ENCODE measurements at regions not wholly inside any gene's neighbourhood (a gene's known extent, or its start where the extent isn't known, plus 50 kb on each side); places are given as distances from the start of the nearest gene placed in this dataset.

GRCh38 chr2:147547440-147547839 is 297.4 kb upstream of the ACVR2A start:
- H3K4me1 Mint-ChIP-seq (ENCODE audit: low read depth) = no peaks in the 10 kb centered on the region
- no peak overlapping the region for H3K27ac ChIP-seq (ENCODE audit: low read depth in 1 of 2, low read length in 2 of 2)

GRCh38 chr2:147546109-147546508 is 298.7 kb upstream of the ACVR2A start:
- TF ChIP-seq CTCF (IDR thresholded peaks at IDR 0.05) = no peak
- Histone ChIP-seq H3K4me1 (ENCODE audit: insufficient read depth, low read length) (no peaks in the 10 kb centered on the region), H3K9me3 (ENCODE audit: control insufficient read depth in 1 of 2, insufficient read depth in 1 of 2, low read length in 2 of 2) (peaks cover 0 to 4% of the 10 kb centered on the region in 2 experiments), H3K4me3 (ENCODE audit: low read length) (no peak overlapping the region), H3K36me3 (ENCODE audit: insufficient read depth, low read length) (no peaks in the 10 kb centered on the region), H3K27me3 (ENCODE audit: control insufficient read depth in 1 of 2, insufficient read depth in 2 of 2, low read length in 2 of 2) (no peaks in the 10 kb centered on the region), H3K27ac (ENCODE audit: low read depth in 1 of 2, low read length in 2 of 2) (no peak overlapping the region)
- Mint-ChIP-seq H3K27me3 (no peaks in the 10 kb centered on the region), H3K36me3 (ENCODE audit: low read depth) (no peaks in the 10 kb centered on the region), H3K4me1 (ENCODE audit: low read depth) (no peaks in the 10 kb centered on the region), H3K4me3 (no peak overlapping the region), H3K27ac (no peak overlapping the region), H3K9me3 (peaks cover 3% of the 10 kb centered on the region)
- ChIA-PET POLR2A (no interaction called here), CTCF (no interaction called here)
- DNase-seq = no peak
- intact Hi-C loops (cut with DNase I, micrococcal nuclease) = no loop called here
- no peak for ATAC-seq (ENCODE audit: poor library complexity)

More at GRCh38 chr2:147547440-147547839, 297.4 kb upstream of the ACVR2A start:
- no peaks in the 10 kb centered on the region for H3K36me3 ChIP-seq (ENCODE audit: insufficient read depth, low read length)
- H3K4me3 Mint-ChIP-seq = no peak overlapping the region
- no peaks in the 10 kb centered on the region for H3K4me1 ChIP-seq (ENCODE audit: insufficient read depth, low read length)
- POLR2A ChIA-PET = no interaction called here
- no peak for ATAC-seq (ENCODE audit: poor library complexity)
- peaks cover 3% of the 10 kb centered on the region for H3K9me3 Mint-ChIP-seq
- DNase-seq = no peak
- no peak overlapping the region for H3K27ac Mint-ChIP-seq
- intact Hi-C loops (cut with DNase I, micrococcal nuclease) = no loop called here
- H3K27me3 ChIP-seq (ENCODE audit: control insufficient read depth in 1 of 2, insufficient read depth in 2 of 2, low read length in 2 of 2) = no peaks in the 10 kb centered on the region
- H3K4me3 ChIP-seq (ENCODE audit: low read length) = no peak overlapping the region
- no peaks in the 10 kb centered on the region for H3K36me3 Mint-ChIP-seq (ENCODE audit: low read depth)
- TF ChIP-seq CTCF (IDR thresholded peaks at IDR 0.05) = no peak
- no peaks in the 10 kb centered on the region for H3K27me3 Mint-ChIP-seq
- peaks cover 0 to 4% of the 10 kb centered on the region in 2 experiments for H3K9me3 ChIP-seq (ENCODE audit: control insufficient read depth in 1 of 2, insufficient read depth in 1 of 2, low read length in 2 of 2)
- CTCF ChIA-PET = no interaction called here

GRCh38 chr2:147543056-147543455 is 301.8 kb upstream of the ACVR2A start:
- Histone ChIP-seq H3K27me3 (ENCODE audit: control insufficient read depth in 1 of 2, insufficient read depth in 2 of 2, low read length in 2 of 2) (no peaks in the 10 kb centered on the region), H3K27ac (ENCODE audit: low read depth in 1 of 2, low read length in 2 of 2) (no peak overlapping the region), H3K4me1 (ENCODE audit: insufficient read depth, low read length) (no peaks in the 10 kb centered on the region), H3K36me3 (ENCODE audit: insufficient read depth, low read length) (no peaks in the 10 kb centered on the region), H3K4me3 (ENCODE audit: low read length) (no peak overlapping the region), H3K9me3 (ENCODE audit: control insufficient read depth in 1 of 2, insufficient read depth in 1 of 2, low read length in 2 of 2) (peaks cover 0 to 4% of the 10 kb centered on the region in 2 experiments)
- no peak overlapping the region for H3K27ac Mint-ChIP-seq
- no peak for ATAC-seq (ENCODE audit: poor library complexity)
- H3K4me1 Mint-ChIP-seq (ENCODE audit: low read depth) = no peaks in the 10 kb centered on the region
- TF ChIP-seq CTCF (IDR thresholded peaks at IDR 0.05) = no peak
- H3K4me3 Mint-ChIP-seq = no peak overlapping the region
- peaks cover 3% of the 10 kb centered on the region for H3K9me3 Mint-ChIP-seq
- DNase-seq = no peak
- no peaks in the 10 kb centered on the region for H3K27me3 Mint-ChIP-seq
- ChIA-PET POLR2A (interaction anchor here (0.6 kb wide), 1 partner anchor 167 kb away, joined by 3 read pairs; no protein-coding TSS in a partner anchor), CTCF (no interaction called here)
- intact Hi-C loops (cut with DNase I, micrococcal nuclease) = no loop called here
- no peaks in the 10 kb centered on the region for H3K36me3 Mint-ChIP-seq (ENCODE audit: low read depth)
